Sigmoid colon (tissue), 6 donors: ENCODE measurements at regions not wholly inside any gene's neighbourhood (a gene's known extent, or its start where the extent isn't known, plus 50 kb on each side); places are given as distances from the start of the nearest gene placed in this dataset.

ENCODE experiments used
- DNase-seq: peaks from one replicate; pipeline ENCODE4 v3.0.0-alpha.2; 2019
- H3K27ac ChIP-seq, 4 donors: fragments of 200-600 bp; sonication (generic); one replicate each; pipeline ENCODE4 v1.5.1; 2016 to 2019; ENCODE audit warnings: mild to moderate bottlenecking in 1 of 4
- H3K27me3 ChIP-seq, 3 donors: fragments of 200-600 bp; sonication (generic); one replicate each; pipeline ENCODE4 v1.5.1; 2019; ENCODE audit warnings: mild to moderate bottlenecking in 1 of 3
- H3K36me3 ChIP-seq, 4 donors: fragments of 200-600 bp; sonication (generic); one replicate each; pipeline ENCODE4 v1.5.1; 2016 to 2019
- H3K4me1 ChIP-seq, 4 donors: fragments of 200-600 bp; sonication (generic); one replicate each; pipeline ENCODE4 v1.5.1; 2017 to 2019
- H3K4me3 ChIP-seq, 4 donors: fragments of 200-600 bp; sonication (generic); one replicate each; pipeline ENCODE4 v1.5.1; 2017 to 2019; ENCODE audit warnings: mild to moderate bottlenecking in 2 of 4, moderate library complexity in 1 of 4
- H3K9me3 ChIP-seq, 4 donors: fragments of 200-600 bp in 3 of 4; sonication (generic) in 3 of 4; one replicate each; pipeline versions ENCODE4 v1.5.1 to v1.6.1; 2013 to 2019
- CTCF ChIP-seq, 4 experiments: fragments of 450-650 bp in 3 of 4; fragments of 200-600 bp in 1 of 4; IDR thresholded peaks; one replicate each; pipeline ENCODE4 v1.5.1; 2016 to 2019; ENCODE audit warnings: antibody characterized with exemption in 4 of 4, mild to moderate bottlenecking in 3 of 4, moderate library complexity in 2 of 4
- EP300 ChIP-seq, 4 donors: sonication (generic); formaldehyde crosslinking; IDR thresholded peaks; one replicate each; pipeline ENCODE4 v1.6.1; 2017; ENCODE audit warnings: antibody characterized with exemption in 4 of 4
- POLR2A ChIP-seq, 2 donors: fragments of 450-650 bp; IDR thresholded peaks; one replicate each; pipeline ENCODE4 v1.6.1; 2016; ENCODE audit warnings: antibody characterized with exemption in 2 of 2, mild to moderate bottlenecking in 2 of 2, moderate library complexity in 2 of 2
- POLR2AphosphoS5 ChIP-seq, 4 donors: sonication (generic); formaldehyde crosslinking; IDR thresholded peaks; one replicate each; pipeline ENCODE4 v1.6.1; 2017; ENCODE audit warnings: antibody characterized with exemption in 4 of 4
- WGBS, 2 donors: extraction: QIAGEN DNeasy Blood & Tissue Kit; methylation state at CpG; one replicate each; pipeline ENCODE4 v1.1.7; 2013; 5-methylcytosine and 5-hydroxymethylcytosine counted together
- intact Hi-C: fragments of 100-400 bp; cut with DNase I; formaldehyde crosslinking; loops from one replicate; pipeline ENCODE4 v1.15.1; 2023
- donor health status: healthy with polysubstance abuse.
- donor health status: healthy.

- Histone ChIP-seq H3K27me3 (no peaks in the 10 kb centered on the region), H3K4me3 (no peak overlapping the region), H3K36me3 (no peaks in the 10 kb centered on the region), H3K27ac (no peak overlapping the region), H3K4me1 (no peaks in the 10 kb centered on the region), H3K9me3 (no peaks in the 10 kb centered on the region)
- 66 to 83% methylated on average over 5 of the region's 5 CpGs for WGBS, 2 donors
- TF ChIP-seq CTCF (IDR thresholded peaks at IDR 0.05) (no peak), POLR2A (IDR thresholded peaks at IDR 0.05) (no peak), EP300 (IDR thresholded peaks at IDR 0.05) (no peak), POLR2AphosphoS5 (IDR thresholded peaks at IDR 0.05) (no peak)
- DNase-seq: no peak
- intact Hi-C loops: no loop called here
Observed at GRCh38 chr9:87216897-87217455, 269.7 kb upstream of the GAS1 start.

- Histone ChIP-seq H3K4me1 (peaks cover 0 to 6% (median 0%) of the 10 kb centered on the region in 4 donors), H3K27ac (no peak overlapping the region), H3K27me3 (no peaks in the 10 kb centered on the region), H3K9me3 (no peaks in the 10 kb centered on the region), H3K4me3 (no peak overlapping the region), H3K36me3 (no peaks in the 10 kb centered on the region)
- WGBS, 2 donors: 27 to 44% methylated on average over 11 of the region's 11 CpGs
- no peak for TF ChIP-seq CTCF (IDR thresholded peaks at IDR 0.05)
- TF ChIP-seq EP300 (IDR thresholded peaks at IDR 0.05): no peak
- TF ChIP-seq POLR2A (IDR thresholded peaks at IDR 0.05): no peak
- TF ChIP-seq POLR2AphosphoS5 (IDR thresholded peaks at IDR 0.05): no peak
- intact Hi-C loops: no loop called here
- no peak for DNase-seq
Observed at GRCh38 chr9:87223392-87224246, 274.0 kb upstream of the DAPK1 start.

- TF ChIP-seq EP300 (IDR thresholded peaks at IDR 0.05): no peak
- TF ChIP-seq POLR2AphosphoS5 (IDR thresholded peaks at IDR 0.05): no peak
- no peak for TF ChIP-seq CTCF (IDR thresholded peaks at IDR 0.05)
- TF ChIP-seq POLR2A (IDR thresholded peaks at IDR 0.05): no peak
- no peak overlapping the region for H3K27ac ChIP-seq
- no peak overlapping the region for H3K4me3 ChIP-seq
- DNase-seq: no peak
- no peaks in the 10 kb centered on the region for H3K36me3 ChIP-seq
- H3K9me3 ChIP-seq: no peaks in the 10 kb centered on the region
- intact Hi-C loops: no loop called here
- WGBS, 2 donors: 49 to 92% methylated on average over 1 of the region's 1 CpG
- no peaks in the 10 kb centered on the region for H3K27me3 ChIP-seq
- peaks cover 0 to 6% (median 0%) of the 10 kb centered on the region in 4 donors for H3K4me1 ChIP-seq
Observed at GRCh38 chr9:87226896-87227295, 270.8 kb upstream of the DAPK1 start.

GRCh38 chr9:87227456-87227855 lies 270.2 kb upstream of the DAPK1 start:
- WGBS, 2 donors: 82 to 86% methylated on average over 3 of the region's 3 CpGs
- intact Hi-C loops: no loop called here

More at GRCh38 chr9:87227456-87227855, 270.2 kb upstream of the DAPK1 start:
- DNase-seq: no peak
- Histone ChIP-seq H3K4me3 (no peak overlapping the region), H3K9me3 (no peaks in the 10 kb centered on the region), H3K4me1 (peaks cover 0 to 6% (median 0%) of the 10 kb centered on the region in 4 donors), H3K27ac (no peak overlapping the region), H3K27me3 (no peaks in the 10 kb centered on the region), H3K36me3 (no peaks in the 10 kb centered on the region)
- TF ChIP-seq POLR2AphosphoS5 (IDR thresholded peaks at IDR 0.05) (no peak), POLR2A (IDR thresholded peaks at IDR 0.05) (no peak), EP300 (IDR thresholded peaks at IDR 0.05) (no peak), CTCF (IDR thresholded peaks at IDR 0.05) (no peak)
